ENCODE measurements at regions not wholly inside any gene's neighbourhood (a gene's known extent, or its start where the extent isn't known, plus 50 kb on each side); places are given as distances from the start of the nearest gene placed in this dataset.

DNA sequence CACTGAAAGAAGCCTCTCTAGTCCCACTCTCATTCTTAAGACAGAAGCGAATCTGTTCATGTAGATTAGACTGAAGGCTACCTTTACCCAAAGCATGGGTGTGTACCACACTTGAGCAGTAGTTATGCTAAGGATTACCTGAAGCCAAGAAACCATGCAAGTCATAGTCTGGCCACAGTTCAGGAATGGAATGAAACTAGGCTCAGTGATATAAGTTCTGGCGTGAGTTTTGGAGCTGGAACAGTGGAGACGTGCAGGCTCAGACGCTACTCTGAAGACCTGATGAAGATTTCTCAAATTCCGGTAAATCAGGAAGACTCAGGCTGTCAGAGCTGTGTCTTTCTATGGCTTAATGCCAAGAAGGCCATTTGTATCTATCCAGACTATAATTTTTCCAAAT lies 219.9 kb downstream of the HDGFL1 start:
- Histone ChIP-seq H3K36me3 (no peaks in the 10 kb centered on the region), H3K27ac (no peak overlapping the region), H3K27me3 (no peaks in the 10 kb centered on the region), H3K4me3 (no peak overlapping the region), H3K9me3 (no peaks in the 10 kb centered on the region), H3K4me1 (no peaks in the 10 kb centered on the region)
- intact Hi-C loops (cut with DNase I), result no loop called here
- peak; percentile 51 for ATAC-seq
- DNase-seq, result no peak
- TF ChIP-seq CTCF (IDR thresholded peaks at IDR 0.05), result no peak

GRCh38 chr6:22794844-22795243 lies 225.5 kb downstream of the HDGFL1 start:
- Histone ChIP-seq H3K27ac (no peak overlapping the region), H3K4me1 (no peaks in the 10 kb centered on the region), H3K4me3 (no peak overlapping the region), H3K36me3 (no peaks in the 10 kb centered on the region), H3K27me3 (no peaks in the 10 kb centered on the region), H3K9me3 (peaks cover 13% of the 10 kb centered on the region)
- intact Hi-C loops (cut with DNase I), result no loop called here
- no peak for ATAC-seq
- no peak for TF ChIP-seq CTCF (IDR thresholded peaks at IDR 0.05)
- no peak for DNase-seq

GRCh38 chr6:22800451-22800850 lies 231.1 kb downstream of the HDGFL1 start:
- no peak for DNase-seq
- TF ChIP-seq CTCF (IDR thresholded peaks at IDR 0.05), result no peak
- no peak for ATAC-seq
- Histone ChIP-seq H3K9me3 (peaks cover 2% of the 10 kb centered on the region), H3K27ac (no peak overlapping the region), H3K27me3 (no peaks in the 10 kb centered on the region), H3K36me3 (no peaks in the 10 kb centered on the region), H3K4me1 (no peaks in the 10 kb centered on the region), H3K4me3 (no peak overlapping the region)
- intact Hi-C loops (cut with DNase I), result no loop called here

GRCh38 chr6:22801831-22802230 lies 232.5 kb downstream of the HDGFL1 start:
- no peak for TF ChIP-seq CTCF (IDR thresholded peaks at IDR 0.05)
- Histone ChIP-seq H3K27ac (no peak overlapping the region), H3K27me3 (no peaks in the 10 kb centered on the region), H3K4me1 (no peaks in the 10 kb centered on the region), H3K4me3 (no peak overlapping the region), H3K36me3 (no peaks in the 10 kb centered on the region), H3K9me3 (no peaks in the 10 kb centered on the region)
- intact Hi-C loops (cut with DNase I), result no loop called here
- ATAC-seq, result no peak
- no peak for DNase-seq

GRCh38 chr6:22804620-22805261 lies 235.4 kb downstream of the HDGFL1 start:
- intact Hi-C loops (cut with DNase I), result no loop called here
- no peaks in the 10 kb centered on the region for H3K27me3 ChIP-seq
- no peak for TF ChIP-seq CTCF (IDR thresholded peaks at IDR 0.05)
- H3K4me3 ChIP-seq, result no peak overlapping the region
- ATAC-seq (no peak), DNase-seq (no peak)
- no peaks in the 10 kb centered on the region for H3K36me3 ChIP-seq
- H3K27ac ChIP-seq, result no peak overlapping the region
- no peaks in the 10 kb centered on the region for H3K4me1 ChIP-seq
- no peaks in the 10 kb centered on the region for H3K9me3 ChIP-seq

GRCh38 chr6:22807261-22807660 lies 237.9 kb downstream of the HDGFL1 start:
- Histone ChIP-seq H3K27me3 (no peaks in the 10 kb centered on the region), H3K36me3 (no peaks in the 10 kb centered on the region), H3K4me3 (no peak overlapping the region), H3K27ac (no peak overlapping the region), H3K4me1 (no peaks in the 10 kb centered on the region), H3K9me3 (no peaks in the 10 kb centered on the region)
- DNase-seq (no peak), ATAC-seq (no peak)
- intact Hi-C loops (cut with DNase I), result no loop called here
- no peak for TF ChIP-seq CTCF (IDR thresholded peaks at IDR 0.05)
